ENCODE measurements at regions not wholly inside any gene's neighbourhood (a gene's known extent, or its start where the extent isn't known, plus 50 kb on each side); places are given as distances from the start of the nearest gene placed in this dataset.
A peak's percentile ranks its signal among the peaks of the same experiment; 100 is the strongest.
"Not testable (repeated sequence)": the region's sequence is repeated elsewhere in the genome, so short reads cannot be mapped to it uniquely, and the experiment has no call there.

DNA sequence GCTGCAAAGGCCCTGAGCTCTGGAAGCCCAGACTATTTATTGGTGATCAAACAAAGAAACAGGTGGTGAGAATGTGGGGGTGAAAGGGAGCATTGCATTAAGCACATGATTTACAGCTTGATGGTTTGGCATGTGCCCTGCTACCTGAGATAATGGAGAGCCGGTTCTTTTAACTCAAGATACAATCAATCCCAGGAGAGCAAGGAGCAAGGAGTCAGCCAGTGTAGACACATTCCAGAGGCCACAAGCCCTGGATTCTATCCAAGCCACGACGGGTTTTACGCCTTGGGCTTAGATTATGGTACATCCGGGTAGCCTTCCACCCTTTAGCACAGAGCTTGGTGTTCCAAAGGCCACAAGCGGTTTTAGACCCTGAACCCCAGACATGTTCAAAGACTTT lies 292.2 kb downstream of the CYLC2 start:
- Histone ChIP-seq H3K27me3 (no peaks in the 10 kb centered on the region), H3K4me3 (no peak overlapping the region), H3K36me3 (no peaks in the 10 kb centered on the region), H3K9me3 (replicated peaks) (no peaks in the 10 kb centered on the region), H3K27ac (no peak overlapping the region), H3K4me1 (no peaks in the 10 kb centered on the region)
- peak; percentile 9 to 40 for DNase-seq

DNA sequence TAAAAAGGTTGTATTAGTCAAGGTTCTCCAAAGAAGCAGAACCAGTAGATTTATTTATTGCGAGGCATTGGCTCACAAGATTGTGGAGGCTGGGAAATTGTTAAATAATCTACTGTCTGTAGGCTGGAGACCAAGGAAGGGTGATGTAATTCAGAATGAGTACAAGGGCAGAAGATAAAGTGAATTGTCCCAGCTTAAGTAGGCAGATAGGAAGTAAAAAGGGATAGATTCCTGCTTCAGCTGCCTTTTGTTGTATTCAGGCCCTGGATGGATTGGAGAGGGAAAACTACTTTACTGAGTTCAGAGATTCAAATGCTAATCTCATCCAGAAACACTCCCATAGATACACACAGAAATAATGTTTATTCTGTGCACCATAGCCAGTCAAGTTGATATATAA lies 301.1 kb downstream of the CYLC2 start:
- H3K36me3 ChIP-seq, result no peaks in the 10 kb centered on the region
- H3K27ac ChIP-seq, result no peak overlapping the region
- no peaks in the 10 kb centered on the region for H3K9me3 ChIP-seq (replicated peaks)
- no peaks in the 10 kb centered on the region for H3K27me3 ChIP-seq
- no peak overlapping the region for H3K4me3 ChIP-seq
- no peaks in the 10 kb centered on the region for H3K4me1 ChIP-seq
- DNase-seq, result no peak

- Histone ChIP-seq H3K4me1 (no peaks in the 10 kb centered on the region), H3K4me3 (no peak overlapping the region), H3K36me3 (no peaks in the 10 kb centered on the region), H3K27ac (no peak overlapping the region), H3K27me3 (no peaks in the 10 kb centered on the region), H3K9me3 (replicated peaks) (no peaks in the 10 kb centered on the region)
- DNase-seq, result no peak
Measured at GRCh38 chr9:103301051-103301450, 305.9 kb downstream of the CYLC2 start.

DNA sequence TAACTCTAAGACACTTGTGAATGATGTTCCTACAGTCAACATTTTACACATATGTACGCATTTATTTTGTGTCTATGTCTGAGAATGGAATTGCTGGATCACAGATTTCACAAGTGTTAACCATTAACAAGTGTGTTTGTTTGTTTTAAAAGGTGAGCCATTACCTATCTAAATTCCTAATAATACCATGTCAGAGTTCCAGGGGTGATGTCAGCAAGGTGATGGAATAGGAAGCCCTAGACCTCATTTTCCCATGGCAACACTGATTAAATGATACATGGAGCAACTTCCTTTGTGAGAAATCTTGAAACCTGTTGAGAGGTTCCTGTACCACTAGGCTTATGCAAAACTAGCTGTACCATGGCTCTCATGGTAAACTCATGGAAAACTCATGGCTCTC lies 309.7 kb downstream of the CYLC2 start:
- Histone ChIP-seq H3K27ac (no peak overlapping the region), H3K4me1 (no peaks in the 10 kb centered on the region), H3K36me3 (no peaks in the 10 kb centered on the region), H3K27me3 (no peaks in the 10 kb centered on the region), H3K9me3 (replicated peaks) (no peaks in the 10 kb centered on the region), H3K4me3 (no peak overlapping the region)
- no peak for DNase-seq

- peak in 1 of 2 experiments; percentile 37 for DNase-seq
- Histone ChIP-seq H3K36me3 (no peaks in the 10 kb centered on the region), H3K4me3 (no peak overlapping the region), H3K27me3 (no peaks in the 10 kb centered on the region; the same call in 1 of the 2 replicates), H3K9me3 (replicated peaks) (no peaks in the 10 kb centered on the region), H3K27ac (no peak overlapping the region), H3K4me1 (no peaks in the 10 kb centered on the region)
Measured at GRCh38 chr9:103319979-103320378, 324.8 kb downstream of the CYLC2 start.

DNA sequence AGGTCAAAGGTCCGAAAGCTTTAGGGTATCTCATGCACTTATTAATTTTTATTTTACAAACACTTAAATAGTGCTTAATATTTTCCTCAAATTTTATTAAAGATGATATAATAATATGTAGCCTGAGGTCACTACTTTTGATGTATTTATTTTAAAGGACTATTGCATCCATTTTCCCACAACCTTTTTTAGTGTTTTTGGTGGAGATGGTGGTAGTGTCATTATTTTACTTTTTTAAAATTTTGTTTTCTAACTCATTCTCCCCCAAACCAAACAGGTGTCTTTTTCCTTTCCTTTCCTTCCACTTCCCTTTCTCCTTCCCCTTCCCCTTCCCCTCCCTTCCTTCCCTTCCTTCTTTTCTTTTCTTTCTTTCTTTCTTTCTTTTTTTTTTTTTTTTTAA lies 328.6 kb downstream of the CYLC2 start:
- DNase-seq, result no peak
- Histone ChIP-seq H3K4me1 (no peaks in the 10 kb centered on the region), H3K27ac (no peak overlapping the region), H3K4me3 (no peak overlapping the region), H3K36me3 (no peaks in the 10 kb centered on the region), H3K27me3 (no peaks in the 10 kb centered on the region), H3K9me3 (replicated peaks) (no peaks in the 10 kb centered on the region)

GRCh38 chr9:103335461-103335860 lies 340.3 kb downstream of the CYLC2 start:
- Histone ChIP-seq H3K9me3 (replicated peaks) (no peaks in the 10 kb centered on the region), H3K36me3 (no peaks in the 10 kb centered on the region), H3K27ac (no peak overlapping the region), H3K27me3 (no peaks in the 10 kb centered on the region), H3K4me1 (no peaks in the 10 kb centered on the region), H3K4me3 (no peak overlapping the region)
- no peak for DNase-seq

GRCh38 chr9:103355000-103355399 lies 359.9 kb downstream of the CYLC2 start:
- DNase-seq, result no peak
- Histone ChIP-seq H3K36me3 (no peaks in the 10 kb centered on the region), H3K27me3 (no peaks in the 10 kb centered on the region), H3K27ac (no peak overlapping the region), H3K4me3 (no peak overlapping the region), H3K9me3 (replicated peaks) (no peaks in the 10 kb centered on the region), H3K4me1 (no peaks in the 10 kb centered on the region)

DNA sequence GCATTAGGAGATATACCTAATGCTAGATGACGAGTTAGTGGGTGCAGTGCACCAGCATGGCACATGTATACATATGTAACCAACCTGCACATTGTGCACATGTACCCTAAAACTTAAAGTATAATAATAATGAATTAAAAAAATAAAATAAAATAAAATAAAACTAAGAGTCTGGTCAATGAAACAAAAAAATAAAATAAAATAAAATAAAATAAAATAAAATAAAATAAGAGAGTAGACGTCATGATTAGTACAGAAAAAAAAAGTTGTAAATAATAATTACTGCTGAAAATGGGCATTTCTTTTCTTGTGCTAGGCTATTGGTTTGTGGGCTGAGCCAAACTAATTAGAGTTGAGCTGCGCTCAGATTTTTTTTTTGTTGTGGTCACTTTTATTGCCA lies 362.8 kb downstream of the CYLC2 start:
- H3K36me3 ChIP-seq; H3K27ac ChIP-seq; H3K9me3 ChIP-seq (replicated peaks); H3K4me1 ChIP-seq; H3K27me3 ChIP-seq; H3K4me3 ChIP-seq; DNase-seq: not testable (repeated sequence)

DNA sequence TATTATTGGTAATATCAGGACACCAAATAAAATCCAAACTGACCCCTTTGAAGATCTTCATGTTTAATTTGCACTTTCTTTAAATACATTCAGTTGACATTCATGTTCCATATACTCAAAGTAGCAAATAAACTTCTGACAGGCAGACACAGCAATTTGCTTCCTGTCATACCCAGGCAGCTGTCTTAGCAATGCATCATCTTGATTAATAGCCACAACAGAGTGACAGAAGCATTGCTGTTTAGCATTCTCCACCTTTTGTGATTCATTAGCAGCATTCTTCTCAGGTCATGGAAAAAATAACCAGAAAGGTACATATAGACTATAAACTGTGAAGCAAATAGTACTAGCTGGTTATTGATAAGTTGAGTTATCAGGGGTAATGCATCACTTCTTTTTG lies 366.8 kb downstream of the CYLC2 start:
- Histone ChIP-seq H3K4me1 (no peaks in the 10 kb centered on the region), H3K36me3 (no peaks in the 10 kb centered on the region), H3K9me3 (replicated peaks) (no peaks in the 10 kb centered on the region), H3K4me3 (no peak overlapping the region), H3K27me3 (no peaks in the 10 kb centered on the region), H3K27ac (no peak overlapping the region)
- no peak for DNase-seq

DNA sequence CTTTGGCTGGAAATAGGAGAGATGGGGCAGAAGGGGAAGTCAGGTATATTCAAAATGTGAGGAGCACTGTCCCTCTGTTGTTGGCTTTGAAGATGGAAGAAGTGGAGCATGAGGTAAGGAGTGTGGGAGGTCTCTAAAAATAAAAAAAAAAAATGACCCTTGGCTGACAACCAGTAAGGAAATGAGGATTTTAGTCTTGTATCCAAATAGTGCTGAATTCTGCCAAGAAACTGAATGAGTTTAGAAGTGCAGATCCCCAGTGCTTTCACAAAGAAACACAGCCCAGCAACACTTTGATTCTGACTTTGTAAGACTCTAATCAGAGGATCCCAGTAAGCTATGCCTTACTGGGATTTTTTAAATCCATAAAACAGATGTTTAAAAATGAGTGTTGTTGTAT lies 367.9 kb downstream of the CYLC2 start:
- Histone ChIP-seq H3K27ac (no peak overlapping the region), H3K4me1 (no peaks in the 10 kb centered on the region), H3K27me3 (no peaks in the 10 kb centered on the region), H3K36me3 (no peaks in the 10 kb centered on the region), H3K9me3 (replicated peaks) (no peaks in the 10 kb centered on the region), H3K4me3 (no peak overlapping the region)
- DNase-seq, result no peak

GRCh38 chr9:103364753-103365152 lies 369.6 kb downstream of the CYLC2 start:
- no peaks in the 10 kb centered on the region for H3K36me3 ChIP-seq
- H3K27ac ChIP-seq, result no peak overlapping the region
- DNase-seq, result peak in 1 of 2 experiments; percentile 5
- no peaks in the 10 kb centered on the region for H3K27me3 ChIP-seq
- no peaks in the 10 kb centered on the region for H3K4me1 ChIP-seq
- no peak overlapping the region for H3K4me3 ChIP-seq
- H3K9me3 ChIP-seq (replicated peaks), result no peaks in the 10 kb centered on the region

- Histone ChIP-seq H3K27ac (no peak overlapping the region), H3K36me3 (no peaks in the 10 kb centered on the region), H3K4me3 (no peak overlapping the region), H3K4me1 (no peaks in the 10 kb centered on the region), H3K27me3 (no peaks in the 10 kb centered on the region; the same call in 1 of the 2 replicates), H3K9me3 (replicated peaks) (no peaks in the 10 kb centered on the region)
- no peak for DNase-seq
Measured at GRCh38 chr9:103371152-103371551, 376.0 kb downstream of the CYLC2 start.

GRCh38 chr9:103372828-103373227 lies 377.7 kb downstream of the CYLC2 start:
- Histone ChIP-seq H3K4me1 (no peaks in the 10 kb centered on the region), H3K4me3 (no peak overlapping the region), H3K27ac (no peak overlapping the region), H3K9me3 (replicated peaks) (no peaks in the 10 kb centered on the region), H3K36me3 (no peaks in the 10 kb centered on the region), H3K27me3 (no peaks in the 10 kb centered on the region; the same call in 1 of the 2 replicates)
- DNase-seq, result no peak

DNA sequence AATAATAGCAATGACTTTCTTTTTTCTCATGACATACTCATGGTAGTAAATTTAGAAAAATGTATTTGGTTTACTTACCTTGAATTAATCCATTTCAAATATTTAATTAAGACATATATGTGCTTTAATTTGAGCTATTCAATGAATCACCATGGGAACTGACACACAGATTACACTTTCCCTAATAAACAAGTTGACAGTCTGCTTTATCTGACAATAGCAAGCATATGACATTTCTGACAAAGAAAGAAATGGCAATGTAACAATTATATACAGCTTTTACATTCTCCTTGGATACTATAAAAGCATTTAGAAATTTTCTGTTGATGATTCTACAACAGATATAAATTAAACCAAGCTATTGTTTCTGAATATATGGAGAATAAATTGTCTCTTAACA lies 382.5 kb downstream of the CYLC2 start:
- H3K27me3 ChIP-seq, result no peaks in the 10 kb centered on the region; the same call in 1 of the 2 replicates
- H3K4me3 ChIP-seq, result no peak overlapping the region
- H3K27ac ChIP-seq, result no peak overlapping the region
- no peaks in the 10 kb centered on the region for H3K4me1 ChIP-seq
- no peaks in the 10 kb centered on the region for H3K9me3 ChIP-seq (replicated peaks)
- no peaks in the 10 kb centered on the region for H3K36me3 ChIP-seq
- no peak for DNase-seq

DNA sequence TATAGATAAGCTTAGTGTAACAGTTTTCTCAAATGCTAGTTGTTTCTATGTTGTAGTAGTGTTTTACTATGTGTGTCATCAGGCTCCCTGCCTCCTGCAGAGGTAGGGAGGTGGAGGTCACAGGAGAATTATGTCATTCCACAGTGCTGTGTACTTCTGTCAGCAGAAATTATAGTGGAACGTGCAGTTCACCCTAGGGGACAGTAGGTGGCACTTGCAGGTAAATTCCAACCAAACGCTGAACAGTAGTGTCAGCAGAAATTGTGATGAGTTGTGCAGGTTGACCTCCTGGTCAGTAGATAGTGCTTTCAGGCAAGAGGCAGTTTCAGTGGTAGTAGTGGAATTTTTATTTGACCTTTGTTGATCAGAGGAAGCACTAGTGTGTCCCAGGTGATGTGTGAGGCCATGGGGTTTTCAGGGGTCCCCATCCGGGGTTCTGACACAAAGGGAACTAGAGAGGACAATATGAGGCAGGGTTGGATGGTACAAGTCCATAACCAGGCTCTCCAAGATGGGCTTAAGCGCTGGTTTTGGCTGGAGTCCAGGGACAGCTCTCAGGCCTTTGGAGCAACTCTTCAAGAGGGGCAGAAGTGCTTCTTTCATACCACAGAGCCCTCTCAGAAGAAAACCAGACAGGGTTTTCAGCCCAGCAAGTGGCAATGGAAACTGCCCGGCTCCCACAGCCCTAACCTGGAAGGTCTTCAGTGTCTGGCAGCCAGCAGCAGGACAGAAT lies 402.9 kb downstream of the CYLC2 start:
- no peak overlapping the region for H3K27ac ChIP-seq
- DNase-seq, result peak; percentile 48 to 68
- H3K9me3 ChIP-seq (replicated peaks), result no peaks in the 10 kb centered on the region
- no peak overlapping the region for H3K4me3 ChIP-seq
- no peaks in the 10 kb centered on the region for H3K4me1 ChIP-seq
- H3K27me3 ChIP-seq, result no peaks in the 10 kb centered on the region
- H3K36me3 ChIP-seq, result no peaks in the 10 kb centered on the region

Data from SJCRH30 (cell line).